BLaER1 treated with 17β-estradiol and CSF1 and Interleukin-3, amounts not matched to agents 10 nM and 100 nM (cell line): ENCODE measurements at regions not wholly inside any gene's neighbourhood (a gene's known extent, or its start where the extent isn't known, plus 50 kb on each side); places are given as distances from the start of the nearest gene placed in this dataset.
A peak's percentile ranks its signal among the peaks of the same experiment; 100 is the strongest.

Experiments
- H3K27ac ChIP-seq, 11 experiments: shearing (Covaris generic); formaldehyde crosslinking; 2 replicates each; pipeline ENCODE4 v1.8.1; 2022
- H3K27me3 ChIP-seq, 11 experiments: shearing (Covaris generic); formaldehyde crosslinking; 2 replicates each; pipeline ENCODE4 v1.8.1; 2022
- H3K36me3 ChIP-seq, 11 experiments: shearing (Covaris generic); formaldehyde crosslinking; 2 replicates each; pipeline ENCODE4 v1.8.1; 2022
- H3K4me1 ChIP-seq, 10 experiments: shearing (Covaris generic); formaldehyde crosslinking; 2 replicates each; pipeline ENCODE4 v1.8.1; 2022
- H3K4me2 ChIP-seq, 11 experiments: shearing (Covaris generic); formaldehyde crosslinking; 2 replicates each; pipeline ENCODE4 v1.8.1; 2022
- H3K4me3 ChIP-seq, 10 experiments: shearing (Covaris generic); formaldehyde crosslinking; 2 replicates each; pipeline ENCODE4 v1.8.1; 2022
- H3K9ac ChIP-seq, 11 experiments: shearing (Covaris generic); formaldehyde crosslinking; 2 replicates each; pipeline ENCODE4 v1.8.1; 2022
- H3K9me3 ChIP-seq, 11 experiments: shearing (Covaris generic); formaldehyde crosslinking; replicated peaks in 1 of 11; 2 replicates each; pipeline ENCODE4 v1.8.1; 2022
- H4K20me1 ChIP-seq, 11 experiments: shearing (Covaris generic); formaldehyde crosslinking; 2 replicates each; pipeline ENCODE4 v1.8.1; 2022
- Cebpa-rat ChIP-seq, 11 experiments: shearing (Covaris generic); IDR thresholded peaks; 2 replicates each; pipeline ENCODE4 v1.8.1; 2022

GRCh38 chr22:22035203-22035602, 52.6 kb upstream of the TOP3B start:
- Histone ChIP-seq H3K27me3 (no peaks in the 10 kb centered on the region), H3K9ac (no peak overlapping the region), H3K4me1 (peaks cover 22 to 98% (median 89%) of the 10 kb centered on the region in 10 experiments), H3K36me3 (no peaks in the 10 kb centered on the region), H3K9me3 (peaks cover 0 to 3% (median 0%) of the 10 kb centered on the region in 11 experiments; a peak in 2 of 22 replicates), H3K4me2 (peak overlapping the region in 4 of 11 experiments; percentile 87 to 92 (median 89); a peak in 7 of 22 replicates), H4K20me1 (no peaks in the 10 kb centered on the region), H3K27ac (peak overlapping the region in 2 of 11 experiments; percentile 89 to 93; a peak in 1 of 22 replicates), H3K4me3 (no peak overlapping the region)
- TF ChIP-seq Cebpa-rat (IDR thresholded peaks at IDR 0.05) = no peak

GRCh38 chr22:22034469-22035132, 52.0 kb upstream of the TOP3B start:
- H4K20me1 ChIP-seq = no peaks in the 10 kb centered on the region
- H3K27ac ChIP-seq = peak overlapping the region in 2 of 11 experiments; percentile 6 to 33; a peak in 2 of 22 replicates
- no peak for TF ChIP-seq Cebpa-rat (IDR thresholded peaks at IDR 0.05)
- no peak overlapping the region for H3K9ac ChIP-seq
- H3K9me3 ChIP-seq = peaks cover 0 to 2% (median 0%) of the 10 kb centered on the region in 11 experiments; a peak in 1 of 22 replicates
- H3K4me2 ChIP-seq = peak overlapping the region in 8 of 11 experiments; percentile 16 to 92 (median 69); a peak in 12 of 22 replicates
- H3K27me3 ChIP-seq = no peaks in the 10 kb centered on the region
- H3K36me3 ChIP-seq = no peaks in the 10 kb centered on the region
- H3K4me3 ChIP-seq = no peak overlapping the region
- peaks cover 22 to 100% (median 93%) of the 10 kb centered on the region in 10 experiments for H3K4me1 ChIP-seq

GRCh38 chr22:22033803-22034468, 51.3 kb upstream of the TOP3B start:
- Histone ChIP-seq H3K36me3 (no peaks in the 10 kb centered on the region), H3K4me1 (peaks cover 22 to 100% (median 93%) of the 10 kb centered on the region in 10 experiments), H3K27me3 (no peaks in the 10 kb centered on the region), H4K20me1 (no peaks in the 10 kb centered on the region), H3K9me3 (no peaks in the 10 kb centered on the region), H3K4me2 (peak overlapping the region in 7 of 11 experiments; percentile 35 to 92 (median 74); a peak in 12 of 22 replicates), H3K27ac (peak overlapping the region in 1 of 11 experiments; percentile 33; a peak in 3 of 22 replicates), H3K4me3 (no peak overlapping the region), H3K9ac (no peak overlapping the region)
- no peak for TF ChIP-seq Cebpa-rat (IDR thresholded peaks at IDR 0.05)

- H3K9ac ChIP-seq = peak overlapping the region in 2 of 11 experiments; percentile 19 to 24; a peak in 2 of 22 replicates
- peaks cover 22 to 100% (median 91%) of the 10 kb centered on the region in 10 experiments for H3K4me1 ChIP-seq
- peak overlapping the region in 4 of 11 experiments; percentile 39 to 66 (median 55); a peak in 6 of 22 replicates for H3K27ac ChIP-seq
- H3K27me3 ChIP-seq = no peaks in the 10 kb centered on the region
- H4K20me1 ChIP-seq = no peaks in the 10 kb centered on the region
- H3K36me3 ChIP-seq = no peaks in the 10 kb centered on the region
- no peak for TF ChIP-seq Cebpa-rat (IDR thresholded peaks at IDR 0.05)
- peak overlapping the region in 9 of 11 experiments; percentile 43 to 92 (median 70); a peak in 18 of 22 replicates for H3K4me2 ChIP-seq
- H3K9me3 ChIP-seq = no peaks in the 10 kb centered on the region
- H3K4me3 ChIP-seq = no peak overlapping the region
Observed at GRCh38 chr22:22032906-22033802, 50.6 kb upstream of the TOP3B start.

- peak overlapping the region in 7 of 11 experiments; percentile 15 to 66 (median 39); a peak in 11 of 22 replicates for H3K27ac ChIP-seq
- no peaks in the 10 kb centered on the region for H3K36me3 ChIP-seq
- peaks cover 16 to 92% (median 83%) of the 10 kb centered on the region in 10 experiments for H3K4me1 ChIP-seq
- no peaks in the 10 kb centered on the region for H3K9me3 ChIP-seq
- peak overlapping the region in 4 of 11 experiments; percentile 19 to 42 (median 33); a peak in 5 of 22 replicates for H3K9ac ChIP-seq
- TF ChIP-seq Cebpa-rat (IDR thresholded peaks at IDR 0.05) = no peak
- no peak overlapping the region for H3K4me3 ChIP-seq
- peak overlapping the region in 10 of 11 experiments; percentile 2 to 92 (median 68); a peak in 18 of 22 replicates for H3K4me2 ChIP-seq
- H4K20me1 ChIP-seq = no peaks in the 10 kb centered on the region
- no peaks in the 10 kb centered on the region for H3K27me3 ChIP-seq
Observed at GRCh38 chr22:22032099-22032905, 49.7 kb upstream of the TOP3B start.
